HEK293 (cell line): ENCODE measurements at regions not wholly inside any gene's neighbourhood (a gene's known extent, or its start where the extent isn't known, plus 50 kb on each side); places are given as distances from the start of the nearest gene placed in this dataset.

Experiments
- PRDM2 ChIP-seq: fragments of 450-650 bp; formaldehyde crosslinking; IDR thresholded peaks from 2 replicates; pipeline ENCODE4 v1.5.1; 2016; ENCODE audit warnings: missing biosample characterization, missing genetic modification characterization, borderline replicate concordance
- TRIM28 ChIP-seq: IDR thresholded peaks from 2 replicates; pipeline ENCODE4 v1.6.1; 2011; ENCODE audit warnings: low read length, control low read depth, borderline replicate concordance
- ZEB2 ChIP-seq: fragments of 450-650 bp; formaldehyde crosslinking; IDR thresholded peaks from 2 replicates; pipeline ENCODE4 v1.5.1; 2016; ENCODE audit warnings: missing biosample characterization, missing genetic modification characterization
- ZNF148 ChIP-seq: fragments of 450-650 bp; formaldehyde crosslinking; IDR thresholded peaks from 2 replicates; pipeline ENCODE4 v1.5.0; 2017; ENCODE audit warnings: missing biosample characterization, missing genetic modification characterization, borderline replicate concordance
- ZNF175 ChIP-seq: fragments of 450-650 bp; formaldehyde crosslinking; IDR thresholded peaks from 2 replicates; pipeline ENCODE4 v1.5.1; 2016; ENCODE audit warnings: missing biosample characterization, missing genetic modification characterization
- ZNF24 ChIP-seq: fragments of 450-650 bp; formaldehyde crosslinking; IDR thresholded peaks from 2 replicates; pipeline ENCODE4 v1.5.1; 2016; ENCODE audit warnings: missing biosample characterization, missing genetic modification characterization
- ZNF274 ChIP-seq, 2 experiments: fragments of 200-500 bp in 1 of 2; fragments of 450-650 bp in 1 of 2; sonication (Bioruptor generic) in 1 of 2; formaldehyde crosslinking in 1 of 2; IDR thresholded peaks; 2 replicates each; pipeline versions ENCODE4 v1.5.1 to v1.6.1; 2014 to 2016; ENCODE audit warnings: borderline replicate concordance in 1 of 2, inconsistent platforms in 1 of 2, low read length in 1 of 2, missing biosample characterization in 1 of 2, missing genetic modification characterization in 1 of 2
- ZNF692 ChIP-seq: fragments of 450-650 bp; formaldehyde crosslinking; IDR thresholded peaks from 2 replicates; pipeline ENCODE4 v1.5.1; 2016; ENCODE audit warnings: missing biosample characterization, missing genetic modification characterization
- TF ChIP-seq, protein P1 (sequence below): fragments of 450-650 bp; formaldehyde crosslinking; IDR thresholded peaks from 2 replicates; pipeline ENCODE4 v1.5.1; 2016; ENCODE audit warnings: missing biosample characterization, missing genetic modification characterization

GRCh38 chr13:60679131-60679530, 282.1 kb downstream of the TDRD3 start:
- no peak for TF ChIP-seq ZNF274 (IDR thresholded peaks at IDR 0.05; ENCODE audit: low read length)
- TF ChIP-seq ZNF274 (tag by site-specific recombination; IDR thresholded peaks at IDR 0.05; ENCODE audit: borderline replicate concordance), result no peak
- no peak for TF ChIP-seq TRIM28
- TF ChIP-seq, protein P1, sequence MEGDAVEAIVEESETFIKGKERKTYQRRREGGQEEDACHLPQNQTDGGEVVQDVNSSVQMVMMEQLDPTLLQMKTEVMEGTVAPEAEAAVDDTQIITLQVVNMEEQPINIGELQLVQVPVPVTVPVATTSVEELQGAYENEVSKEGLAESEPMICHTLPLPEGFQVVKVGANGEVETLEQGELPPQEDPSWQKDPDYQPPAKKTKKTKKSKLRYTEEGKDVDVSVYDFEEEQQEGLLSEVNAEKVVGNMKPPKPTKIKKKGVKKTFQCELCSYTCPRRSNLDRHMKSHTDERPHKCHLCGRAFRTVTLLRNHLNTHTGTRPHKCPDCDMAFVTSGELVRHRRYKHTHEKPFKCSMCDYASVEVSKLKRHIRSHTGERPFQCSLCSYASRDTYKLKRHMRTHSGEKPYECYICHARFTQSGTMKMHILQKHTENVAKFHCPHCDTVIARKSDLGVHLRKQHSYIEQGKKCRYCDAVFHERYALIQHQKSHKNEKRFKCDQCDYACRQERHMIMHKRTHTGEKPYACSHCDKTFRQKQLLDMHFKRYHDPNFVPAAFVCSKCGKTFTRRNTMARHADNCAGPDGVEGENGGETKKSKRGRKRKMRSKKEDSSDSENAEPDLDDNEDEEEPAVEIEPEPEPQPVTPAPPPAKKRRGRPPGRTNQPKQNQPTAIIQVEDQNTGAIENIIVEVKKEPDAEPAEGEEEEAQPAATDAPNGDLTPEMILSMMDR (tag by site-specific recombination), result no peak
- no peak for TF ChIP-seq ZNF148
- no peak for TF ChIP-seq ZNF692 (tag by site-specific recombination)
- no peak for TF ChIP-seq ZEB2 (tag by site-specific recombination)
- TF ChIP-seq ZNF175 (tag by site-specific recombination), result no peak
- TF ChIP-seq ZNF24 (tag by site-specific recombination), result no peak
- no peak for TF ChIP-seq PRDM2 (tag by site-specific recombination)
